CD4-positive, alpha-beta T cell treated with Interferon alpha-2 for 1 hour (primary cell): ENCODE measurements at regions not wholly inside any gene's neighbourhood (a gene's known extent, or its start where the extent isn't known, plus 50 kb on each side); places are given as distances from the start of the nearest gene placed in this dataset.
"Not testable (repeated sequence)": the region's sequence is repeated elsewhere in the genome, so short reads cannot be mapped to it uniquely, and the experiment has no call there.

ENCODE experiments used
- DNase-seq, 2 donors: peaks; one replicate each; pipeline ENCODE4 v3.0.0-alpha.2; 2020 to 2022

- no peak for DNase-seq
Observed at GRCh38 chr16:86337581-86338402, 172.5 kb upstream of the FOXF1 start.

- DNase-seq: no peak
Observed at GRCh38 chr16:86338403-86339115, 171.8 kb upstream of the FOXF1 start.

DNA sequence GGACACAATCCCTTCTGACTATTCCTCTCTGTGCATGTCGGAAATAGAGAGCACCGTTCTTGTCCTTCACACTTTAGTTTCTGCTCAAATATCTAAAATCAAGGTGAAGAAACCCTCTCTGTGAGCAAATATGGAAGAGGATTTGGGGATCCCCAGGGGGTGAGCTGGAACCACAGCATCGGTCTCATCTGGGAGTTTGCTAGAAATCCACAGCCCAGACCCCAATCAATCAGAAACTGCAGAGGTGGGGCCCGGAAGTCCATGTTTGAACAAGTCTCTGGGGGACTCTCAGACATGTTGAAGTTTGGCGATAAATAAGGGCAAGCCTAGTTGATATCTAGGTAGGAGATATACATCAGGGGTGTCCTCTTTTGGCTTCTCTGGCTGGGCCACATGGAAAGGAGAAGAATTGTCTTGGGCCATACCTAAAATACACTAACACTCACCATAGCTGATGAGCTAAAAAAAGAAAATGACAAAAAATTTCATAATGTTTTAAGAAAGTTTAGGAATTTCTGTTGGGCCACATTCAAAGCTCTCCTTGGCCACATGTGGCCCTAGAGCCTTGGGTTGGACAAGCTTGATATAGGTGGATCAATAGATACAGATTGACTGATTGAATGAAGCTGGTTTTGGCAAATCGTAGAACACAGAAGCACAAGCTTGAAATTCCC is 168.0 kb upstream of the FOXF1 start:
- no peak for DNase-seq

- DNase-seq: no peak
Observed at GRCh38 chr16:86343027-86343795, 167.1 kb upstream of the FOXF1 start.

DNA sequence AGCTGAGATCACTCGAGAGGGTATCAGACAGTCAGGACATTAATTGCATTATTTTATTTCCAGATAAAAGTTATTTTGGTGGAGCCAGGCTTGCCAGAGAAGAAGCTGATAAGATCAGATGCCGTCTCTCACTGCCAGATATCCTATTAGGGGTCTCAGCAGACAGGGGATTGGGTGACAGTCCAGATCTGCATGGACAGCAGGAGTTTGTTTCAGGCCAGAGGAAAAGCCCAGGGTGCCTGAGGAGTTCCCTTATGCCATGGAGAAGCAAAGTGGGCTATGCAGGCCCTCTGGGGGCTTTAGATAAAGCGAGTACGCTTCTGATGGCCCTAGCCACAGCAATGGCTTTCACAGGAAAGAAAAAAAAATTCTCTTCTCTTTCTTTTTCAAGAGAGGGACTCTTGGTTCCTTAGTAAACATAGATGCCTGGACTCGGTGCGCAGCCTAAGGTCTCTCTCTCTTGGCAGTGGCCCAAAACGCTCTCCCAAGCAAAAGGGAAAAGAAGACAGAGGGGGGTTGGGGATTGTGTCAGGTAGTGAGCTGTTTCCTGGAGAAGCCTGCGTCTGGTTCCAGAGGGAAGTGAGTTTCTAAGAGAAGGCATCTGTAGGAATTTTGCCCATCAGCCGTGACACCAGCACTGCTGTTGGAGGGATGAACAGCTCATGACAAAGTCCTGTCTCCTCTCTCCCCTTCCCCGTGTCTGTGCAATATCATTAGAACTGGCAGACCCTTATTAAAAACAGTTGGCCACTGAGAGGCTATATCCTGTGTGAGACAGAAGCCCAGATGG is 166.3 kb upstream of the FOXF1 start:
- no peak for DNase-seq

DNA sequence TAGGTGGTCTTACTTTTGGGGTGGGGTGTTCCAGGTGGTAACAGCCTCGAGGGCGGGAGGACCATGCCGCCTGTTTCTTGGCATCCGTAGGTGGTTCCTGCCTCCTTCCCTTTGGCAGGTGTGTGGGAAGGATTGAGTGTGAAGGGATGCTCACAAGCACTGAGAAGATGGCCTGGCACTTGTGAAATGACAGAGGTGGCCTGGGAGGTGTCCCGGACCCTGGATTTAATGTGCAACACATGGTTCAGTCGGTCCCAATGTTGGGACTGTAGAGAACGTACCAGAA is 165.8 kb upstream of the FOXF1 start:
- no peak for DNase-seq

GRCh38 chr16:86344881-86345280 is 165.4 kb upstream of the FOXF1 start:
- DNase-seq: no peak

GRCh38 chr16:86345516-86345915 is 164.8 kb upstream of the FOXF1 start:
- no peak for DNase-seq

DNA sequence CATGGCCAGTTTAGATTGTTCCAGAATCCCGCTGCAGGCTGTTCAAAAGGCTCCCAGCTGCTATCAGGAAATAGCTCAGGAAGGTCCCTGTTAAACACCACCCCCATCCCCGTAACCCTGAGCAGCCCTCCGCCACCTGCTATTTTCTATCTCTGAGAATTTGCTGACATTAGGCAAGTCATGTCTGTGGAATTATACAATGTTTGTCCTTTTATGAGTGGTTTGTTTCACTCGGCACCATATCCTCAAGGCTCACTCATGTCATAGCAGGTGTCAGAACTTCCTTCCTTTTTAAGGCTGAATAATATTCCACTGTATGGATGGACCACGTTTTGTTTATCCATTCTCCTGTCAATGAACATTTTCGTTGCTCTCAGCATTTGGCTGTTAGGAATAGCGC is 164.3 kb upstream of the FOXF1 start:
- no peak for DNase-seq

- no peak for DNase-seq
Observed at GRCh38 chr16:86347090-86347489, 163.2 kb upstream of the FOXF1 start.

DNA sequence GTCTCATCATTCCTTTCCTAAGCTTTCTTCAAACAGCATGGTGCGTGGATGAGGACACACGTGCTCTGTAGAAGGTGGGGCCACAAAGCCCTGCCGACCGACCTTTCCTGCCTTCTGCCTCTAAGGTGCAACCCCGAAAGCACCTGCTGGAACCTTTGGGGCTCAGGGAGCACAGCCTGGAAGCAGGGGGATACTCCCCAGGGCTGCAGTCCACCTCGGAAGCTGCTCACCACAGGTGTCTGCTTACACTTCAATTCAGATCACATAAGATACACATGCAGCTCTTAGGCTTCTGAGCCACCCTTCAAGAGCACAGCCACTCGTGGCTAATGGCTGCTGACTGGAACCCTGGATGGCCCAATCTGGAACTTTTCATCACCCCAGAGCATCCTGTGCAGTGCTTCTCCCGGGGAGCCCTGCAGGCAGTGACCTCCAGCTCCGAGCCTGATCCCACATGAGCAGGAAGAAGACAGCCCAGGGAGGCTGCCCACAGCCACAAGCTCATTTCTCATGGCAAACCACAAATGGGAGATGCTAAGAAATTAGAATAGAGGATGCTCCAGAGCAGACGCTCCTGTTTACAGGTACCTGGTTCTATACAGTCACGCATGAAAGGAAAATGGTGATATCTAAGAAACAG is 162.3 kb upstream of the FOXF1 start:
- DNase-seq: no peak

- DNase-seq: no peak
Observed at GRCh38 chr16:86349338-86349900, 160.9 kb upstream of the FOXF1 start.

GRCh38 chr16:86350289-86350688 is 160.0 kb upstream of the FOXF1 start:
- no peak for DNase-seq

DNA sequence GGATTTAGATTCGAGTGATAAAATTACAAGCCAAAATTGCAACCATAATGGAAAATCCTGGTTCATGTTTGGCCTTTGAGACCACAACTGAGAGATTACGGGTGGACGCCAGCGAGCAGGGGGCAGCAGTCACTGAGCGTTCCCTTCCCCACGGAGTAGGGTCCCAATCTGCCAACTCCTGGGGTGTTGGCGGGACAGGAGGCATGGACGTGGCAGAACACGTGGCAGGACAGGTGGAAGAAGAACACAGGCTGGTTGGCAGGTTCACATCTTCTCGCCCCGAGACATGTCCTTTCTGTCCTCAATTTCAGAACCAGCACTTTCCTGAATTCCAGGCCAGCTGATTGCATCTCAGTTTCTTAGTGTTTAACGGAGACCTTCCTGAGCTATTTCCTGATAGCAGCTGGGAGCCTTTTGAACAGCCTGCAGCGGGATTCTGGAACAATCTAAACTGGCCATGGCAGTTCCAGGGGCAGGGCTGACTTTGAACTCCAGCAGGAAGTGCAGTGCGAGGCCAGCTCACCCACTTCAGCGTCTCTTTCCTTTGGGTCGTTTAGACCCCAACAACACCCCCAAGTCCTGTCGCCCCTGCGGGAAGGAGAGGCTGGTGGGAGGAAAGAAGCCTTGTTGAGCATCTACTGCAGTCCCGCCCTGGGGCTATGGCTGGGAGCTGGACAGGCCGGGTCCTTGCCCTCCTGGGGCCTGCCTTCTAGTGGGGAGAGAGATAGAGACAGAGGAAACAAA is 159.1 kb upstream of the FOXF1 start:
- DNase-seq: no peak

GRCh38 chr16:86351785-86352139 is 158.6 kb upstream of the FOXF1 start:
- DNase-seq: not testable (repeated sequence)

DNA sequence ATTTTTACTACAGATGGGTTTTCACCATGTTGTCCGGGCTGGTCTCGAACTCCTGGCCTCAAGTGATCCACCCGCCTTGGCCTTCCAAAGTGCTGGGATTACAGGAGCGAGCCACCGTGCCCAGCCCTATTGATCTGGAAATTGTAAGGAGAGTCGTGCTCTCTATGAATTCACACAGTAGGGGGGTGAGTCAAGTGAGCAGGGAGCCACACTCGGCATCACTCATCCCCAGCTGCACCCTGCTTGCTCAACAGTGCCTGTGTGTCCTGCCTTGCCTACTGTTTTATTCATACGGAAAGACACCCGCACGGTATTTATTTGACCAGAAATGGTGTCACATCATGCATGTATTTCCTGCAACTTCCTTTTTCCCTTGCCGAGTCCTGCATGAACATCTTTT is 157.2 kb upstream of the FOXF1 start:
- no peak for DNase-seq

DNA sequence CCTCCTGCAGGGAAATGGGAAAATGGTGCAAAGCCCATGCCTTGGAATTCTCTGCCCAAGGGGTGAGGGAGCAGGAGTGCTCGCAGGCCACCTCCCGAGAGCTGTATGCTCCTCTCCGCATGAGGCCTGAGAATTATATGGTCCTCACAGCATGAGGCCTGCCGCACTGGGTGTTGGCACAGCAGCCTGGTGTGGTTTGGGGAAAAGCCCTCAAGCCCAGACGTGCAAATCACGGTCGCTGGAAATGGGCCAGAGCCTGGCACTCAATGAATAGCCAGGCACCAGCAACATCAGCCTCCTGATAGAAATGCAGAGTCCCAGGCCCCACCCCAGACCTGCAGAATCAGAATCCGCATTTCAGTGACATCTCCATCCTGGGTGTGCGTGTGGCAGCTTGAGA is 156.4 kb upstream of the FOXF1 start:
- no peak for DNase-seq

GRCh38 chr16:86354641-86355513 is 155.4 kb upstream of the FOXF1 start:
- no peak for DNase-seq

DNA sequence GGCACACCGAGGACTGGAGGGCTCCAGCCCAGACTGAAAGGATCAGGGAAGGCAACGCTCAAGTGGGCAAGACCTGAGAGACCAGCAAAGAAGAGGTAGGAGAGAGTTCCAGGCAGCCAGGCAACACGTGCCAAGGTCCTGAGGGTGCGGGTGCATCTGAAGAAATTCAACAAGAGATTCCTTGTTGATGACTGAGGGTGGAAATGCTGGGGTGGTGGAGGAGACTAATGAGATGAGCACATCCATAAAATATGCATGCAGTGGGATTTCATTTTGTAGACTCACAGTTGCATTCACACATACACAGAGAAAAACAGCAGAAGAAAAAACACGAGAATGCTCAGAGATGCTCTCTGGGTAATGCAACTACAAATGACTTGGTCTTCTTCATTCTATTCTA is 154.8 kb upstream of the FOXF1 start:
- DNase-seq: no peak

DNA sequence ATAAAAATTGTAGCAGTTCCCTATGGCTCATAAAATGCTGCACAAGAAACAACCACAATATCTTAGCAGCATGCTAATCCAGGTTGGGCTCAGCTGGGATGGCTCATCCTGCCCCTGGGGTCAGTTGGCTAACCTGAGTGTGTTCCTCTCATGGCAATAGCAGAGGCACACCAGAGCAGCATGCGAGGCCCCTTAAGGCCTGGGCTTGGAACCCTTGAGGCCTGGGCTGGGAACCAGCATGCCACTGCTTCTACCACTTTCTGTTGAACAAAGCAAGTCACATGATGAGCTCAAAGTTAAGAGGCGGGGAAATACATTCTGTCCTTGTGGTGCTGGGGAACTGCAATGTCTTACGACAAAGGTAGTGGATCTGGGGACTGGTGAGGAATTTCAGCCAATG is 154.4 kb upstream of the FOXF1 start:
- no peak for DNase-seq
